Activated CD4-positive, CD25-positive, alpha-beta regulatory T cell (primary cell): ENCODE measurements at regions not wholly inside any gene's neighbourhood (a gene's known extent, or its start where the extent isn't known, plus 50 kb on each side); places are given as distances from the start of the nearest gene placed in this dataset.

Experiments used
- DNase-seq, 4 experiments: peaks; one replicate each; lab custom pipeline; 2025; lab: John Stamatoyannopoulos, UW

DNA sequence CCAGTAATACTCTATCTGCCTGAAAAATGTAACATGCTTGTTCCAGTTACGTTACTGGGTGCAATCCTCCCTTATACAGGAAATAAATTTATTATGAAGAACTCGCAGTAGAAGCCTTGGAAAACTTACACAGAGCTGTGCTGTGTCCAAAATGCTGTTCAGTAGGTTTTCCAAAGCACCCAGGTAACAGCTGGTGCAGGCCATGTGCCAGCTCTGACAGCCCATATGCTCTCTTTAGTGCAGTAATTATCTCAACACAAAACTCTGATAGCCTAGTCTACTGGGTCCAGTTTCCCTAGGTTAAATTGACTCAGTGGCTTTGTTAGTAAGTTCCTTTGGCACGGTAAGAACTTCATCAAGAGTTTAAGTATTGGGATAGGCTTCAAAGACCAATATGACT, 120.7 kb upstream of the OBI1 start:
- DNase-seq, result no peak

DNA sequence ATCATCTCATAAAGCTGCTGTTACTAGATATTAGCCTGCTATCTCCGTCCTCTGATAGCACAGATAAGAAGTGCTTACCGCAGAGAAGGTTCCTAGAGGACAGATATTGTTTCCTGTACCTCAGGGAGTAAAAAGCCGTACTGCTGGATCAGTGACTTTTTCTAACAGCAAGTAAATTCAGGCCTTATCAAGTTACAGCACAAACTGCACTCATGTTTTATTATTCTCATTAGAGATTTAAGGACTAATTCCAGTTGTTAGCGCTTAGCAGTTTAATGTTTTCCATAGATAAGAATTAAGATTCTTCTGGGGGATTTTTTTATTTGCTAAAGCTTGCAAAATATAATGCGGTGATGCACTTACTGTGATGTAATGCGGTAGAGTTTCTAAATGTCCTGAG, 119.0 kb upstream of the OBI1 start:
- no peak for DNase-seq

DNA sequence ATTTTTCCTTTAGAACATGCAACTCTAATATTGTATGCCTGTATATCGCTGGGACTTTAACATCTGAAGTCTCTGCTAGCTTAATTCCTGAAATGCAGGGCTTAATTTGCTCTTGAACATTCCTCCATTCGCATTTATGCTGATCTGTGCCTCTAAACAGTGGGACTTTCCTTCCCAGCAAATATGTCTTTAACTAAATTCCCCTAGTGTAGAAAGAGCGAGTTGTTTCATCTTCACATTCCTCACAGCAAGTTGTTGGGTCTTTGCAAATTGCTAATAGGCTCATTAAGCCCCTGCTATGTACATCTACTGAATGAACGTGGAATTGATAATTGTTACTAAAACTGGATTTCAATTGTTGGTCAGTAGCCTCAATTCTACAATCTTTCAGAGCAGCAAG, 118.4 kb upstream of the OBI1 start:
- DNase-seq, result no peak

- DNase-seq, result no peak
Observed at GRCh38 chr13:78772933-78773332, 114.0 kb upstream of the OBI1 start.

DNA sequence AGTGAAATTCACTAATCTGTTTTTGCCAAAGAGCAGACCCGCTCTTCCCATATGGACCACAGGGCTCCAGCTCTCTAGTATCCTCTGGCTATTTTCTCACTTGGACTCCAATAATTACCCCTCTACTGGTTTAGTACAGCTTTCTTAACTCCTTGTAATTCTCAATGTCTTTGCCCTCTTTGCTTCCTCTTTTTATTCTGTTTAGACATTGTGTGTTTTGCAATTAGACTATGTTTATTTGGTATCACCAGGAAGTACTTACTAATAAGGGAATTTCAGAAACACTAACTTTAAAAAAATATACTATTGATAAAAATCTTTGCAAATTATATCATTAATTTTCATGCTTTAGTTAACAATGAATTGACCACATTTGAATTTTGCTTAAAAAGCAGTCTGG, 111.6 kb upstream of the OBI1 start:
- DNase-seq, result no peak

DNA sequence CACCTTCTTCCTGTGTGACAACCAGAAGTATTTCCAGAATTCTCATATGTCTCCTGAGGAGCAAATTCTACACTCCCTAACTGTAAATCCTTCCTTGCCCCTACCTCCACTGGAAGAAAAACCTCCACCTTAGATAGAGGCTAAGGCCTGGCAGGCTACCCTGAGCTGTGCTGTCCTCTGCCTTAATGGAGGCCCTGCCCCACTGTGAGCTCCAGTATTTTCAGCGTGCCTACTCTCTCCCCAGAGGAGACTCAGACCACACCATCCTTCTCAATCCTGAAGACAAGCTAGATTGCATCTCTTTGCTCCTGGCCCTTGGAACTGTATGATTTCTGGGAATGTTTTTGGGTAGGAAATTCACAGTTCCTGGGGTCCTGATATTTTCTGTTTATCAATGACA, 110.0 kb upstream of the OBI1 start:
- no peak for DNase-seq

GRCh38 chr13:78764665-78765064, 105.7 kb upstream of the OBI1 start:
- no peak for DNase-seq

DNA sequence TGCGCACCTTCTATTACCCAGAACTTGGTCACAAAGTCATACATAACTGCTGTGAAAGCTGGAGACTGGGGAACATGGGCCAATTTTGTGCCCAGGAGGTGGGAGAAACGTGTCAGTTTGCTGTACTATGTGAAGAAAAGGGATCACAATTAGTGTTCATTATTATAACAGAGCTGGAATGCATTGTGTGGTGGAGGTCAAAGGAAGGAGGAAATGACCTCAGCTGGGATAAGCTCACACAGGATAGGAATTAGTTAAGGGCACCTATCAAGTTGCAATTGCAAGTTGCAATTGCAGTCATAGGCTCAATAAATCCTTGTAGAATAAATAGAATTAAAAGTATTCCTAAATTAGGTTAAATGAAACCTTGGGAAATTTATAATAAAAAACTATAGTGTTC, 103.9 kb upstream of the OBI1 start:
- DNase-seq, result no peak

DNA sequence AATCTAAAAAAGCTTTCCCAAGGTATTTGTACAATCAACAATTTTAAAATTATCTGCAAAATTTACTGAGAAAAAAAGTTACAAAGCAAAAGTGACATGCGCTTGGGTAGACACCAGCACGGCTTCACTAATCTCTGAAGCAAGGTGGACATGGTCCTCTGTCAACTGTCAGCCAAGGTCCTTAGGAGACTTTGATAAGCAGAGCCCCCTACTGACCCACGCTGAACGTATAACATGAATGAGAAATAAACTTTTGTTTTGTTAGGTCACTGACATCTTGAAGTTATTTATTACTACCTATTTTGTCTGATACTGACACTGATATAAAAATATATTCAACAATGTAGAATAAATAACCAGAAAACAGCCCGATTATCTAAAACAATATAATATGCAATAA, 100.7 kb upstream of the OBI1 start:
- no peak for DNase-seq

GRCh38 chr13:78758549-78758948, 99.6 kb upstream of the OBI1 start:
- no peak for DNase-seq

- no peak for DNase-seq
Observed at GRCh38 chr13:78753435-78753834, 94.5 kb upstream of the OBI1 start.

- no peak for DNase-seq
Observed at GRCh38 chr13:78750735-78751134, 91.8 kb upstream of the OBI1 start.

- no peak for DNase-seq
Observed at GRCh38 chr13:78743973-78744372, 85.0 kb upstream of the OBI1 start.

DNA sequence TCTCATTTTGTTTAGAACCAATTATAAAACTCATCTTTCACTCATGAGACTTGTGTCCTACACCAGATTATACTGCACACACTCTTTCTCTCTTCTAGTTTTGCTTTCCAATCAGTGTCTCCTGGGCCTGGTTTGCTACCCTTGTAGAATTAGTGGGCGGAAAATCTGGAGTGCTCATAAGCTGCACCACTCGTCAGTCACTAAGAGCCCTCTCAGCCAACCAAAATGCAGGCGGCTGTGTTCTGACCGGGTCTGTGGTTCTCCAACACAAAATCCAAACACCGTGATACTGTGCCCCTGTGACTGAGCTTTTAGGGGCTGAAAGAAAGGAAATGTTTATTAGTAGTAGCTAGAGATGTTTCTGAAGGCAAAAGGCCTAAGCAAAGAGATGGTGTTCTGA, 83.7 kb upstream of the OBI1 start:
- DNase-seq, result no peak

- no peak for DNase-seq
Observed at GRCh38 chr13:78736142-78736541, 77.2 kb upstream of the OBI1 start.

DNA sequence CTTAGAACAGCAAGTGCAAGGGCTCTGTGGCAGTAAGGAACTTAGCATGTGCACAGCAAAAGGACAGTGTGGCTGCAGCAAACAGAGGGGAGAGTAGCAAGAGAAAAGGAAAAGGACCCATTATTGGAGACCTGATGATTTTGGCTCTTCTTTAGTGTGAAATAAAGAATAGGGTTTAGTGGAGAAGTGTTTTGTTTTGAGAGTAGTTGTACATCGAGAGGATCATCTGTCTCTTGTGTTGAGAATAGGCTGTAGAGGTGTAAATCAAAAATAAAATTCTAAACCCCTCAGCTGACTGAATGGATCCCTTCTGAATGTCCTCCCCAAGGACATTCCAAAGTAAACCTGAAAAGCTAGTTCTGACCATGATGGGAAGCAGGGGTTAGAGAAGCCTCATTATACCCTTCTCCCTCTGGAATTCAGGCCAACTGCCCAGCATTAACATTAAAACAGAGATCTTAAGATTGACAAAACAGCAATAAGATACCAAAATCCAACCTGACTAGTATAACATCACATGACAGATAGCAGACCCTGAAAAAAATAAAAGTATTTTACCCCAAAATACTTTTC, 73.6 kb upstream of the OBI1 start:
- no peak for DNase-seq

- DNase-seq, result no peak
Observed at GRCh38 chr13:78722700-78723099, 63.7 kb upstream of the OBI1 start.

- DNase-seq, result no peak
Observed at GRCh38 chr13:78719367-78719766, 60.4 kb upstream of the OBI1 start.

DNA sequence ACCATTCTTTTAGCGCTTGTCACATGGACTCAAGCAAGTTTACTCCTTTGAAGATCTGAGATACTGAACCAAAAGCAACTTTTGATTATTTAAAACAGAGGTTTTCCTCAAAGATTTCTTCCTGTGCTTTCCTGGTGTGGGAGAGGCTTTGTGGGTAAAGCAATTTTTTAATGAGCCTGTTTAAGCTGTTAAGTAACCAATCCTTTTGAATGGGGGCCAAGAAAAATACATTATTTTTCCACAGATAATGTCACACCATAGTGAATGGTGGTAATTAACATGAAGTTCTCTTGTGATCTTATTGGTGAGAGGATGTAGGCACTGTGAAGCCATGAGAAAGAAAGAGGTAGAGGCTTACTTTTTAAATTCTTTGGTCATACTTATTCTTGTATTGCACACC, 55.8 kb upstream of the OBI1 start:
- DNase-seq, result no peak

- DNase-seq, result no peak
Observed at GRCh38 chr13:78712831-78713230, 53.9 kb upstream of the OBI1 start.

DNA sequence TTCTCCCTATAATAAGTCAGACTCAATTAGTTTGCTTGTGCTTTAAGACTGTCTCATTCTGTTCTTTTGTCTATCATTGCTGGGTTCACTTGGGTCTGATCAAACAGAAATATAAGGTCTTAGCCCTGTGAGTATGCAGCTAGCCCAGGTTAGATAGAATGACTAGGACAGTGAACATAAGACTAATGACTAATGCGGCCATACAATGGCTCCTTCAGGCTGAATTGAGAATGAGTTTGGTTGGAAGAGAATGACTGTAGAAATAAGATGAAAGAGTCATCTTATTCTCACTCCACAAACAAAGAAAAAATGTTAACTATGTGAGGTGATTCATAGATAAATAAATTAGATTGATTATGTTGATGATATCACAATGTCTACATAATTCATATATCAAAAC, 50.1 kb upstream of the OBI1 start:
- no peak for DNase-seq
